Natural killer cell (primary cell): ENCODE measurements at regions not wholly inside any gene's neighbourhood (a gene's known extent, or its start where the extent isn't known, plus 50 kb on each side); places are given as distances from the start of the nearest gene placed in this dataset.

ENCODE experiments used
- ATAC-seq, 3 donors: fragments of 150-1000 bp in 2 of 3; fragments of 200-7000 bp in 1 of 3; cut with Tn5 transposase; 1 replicate in 1 of 3; 2 replicates in 2 of 3; pipeline ENCODE4 v1.10.0; 2021; ENCODE audit warnings: mild to moderate bottlenecking in 2 of 3, moderate library complexity in 2 of 3
- DNase-seq, 2 donors: peaks; one replicate each; pipeline versions ENCODE4 v3.0.0 to v3.0.0-alpha.2; 2013 to 2021; ENCODE audit warnings: mixed read lengths in 1 of 2
- H3K27ac ChIP-seq: one replicate; pipeline ENCODE4 v1.5.1; 2013; ENCODE audit warnings: mild to moderate bottlenecking, low read length
- H3K27me3 ChIP-seq: one replicate; pipeline ENCODE4 v1.6.1; 2013; ENCODE audit warnings: low read length; ENCODE audit not compliant: control insufficient read depth, insufficient read depth
- H3K36me3 ChIP-seq: one replicate; pipeline ENCODE4 v1.6.1; 2013; ENCODE audit warnings: low read length; ENCODE audit not compliant: control insufficient read depth, insufficient read depth
- H3K4me1 ChIP-seq: one replicate; pipeline ENCODE4 v1.6.1; 2013; ENCODE audit warnings: low read length; ENCODE audit not compliant: control insufficient read depth, insufficient read depth
- H3K4me3 ChIP-seq: one replicate; pipeline ENCODE4 v1.5.1; 2013; ENCODE audit warnings: low read length
- H3K9me3 ChIP-seq: one replicate; pipeline ENCODE4 v1.6.1; 2013; ENCODE audit warnings: low read length; ENCODE audit not compliant: control insufficient read depth, insufficient read depth
- H3K27ac Mint-ChIP-seq, 2 donors: one replicate each; pipeline ENCODE4 v1.8.0; 2022; ENCODE audit warnings: mild to moderate bottlenecking in 2 of 2, mixed read lengths in 2 of 2, moderate library complexity in 1 of 2
- H3K27me3 Mint-ChIP-seq, 2 donors: one replicate each; pipeline ENCODE4 v1.8.0; 2022; ENCODE audit warnings: low read depth in 2 of 2, mixed read lengths in 2 of 2
- H3K36me3 Mint-ChIP-seq: one replicate; pipeline ENCODE4 v1.8.0; 2022; ENCODE audit warnings: mixed read lengths
- H3K4me1 Mint-ChIP-seq, 2 donors: one replicate each; pipeline ENCODE4 v1.8.0; 2022; ENCODE audit warnings: mixed read lengths in 2 of 2
- H3K4me3 Mint-ChIP-seq: one replicate; pipeline ENCODE4 v1.8.0; 2022; ENCODE audit warnings: mild to moderate bottlenecking, moderate library complexity, mixed read lengths
- H3K9me3 Mint-ChIP-seq, 2 donors: one replicate each; pipeline ENCODE4 v1.8.0; 2022; ENCODE audit warnings: mixed read lengths in 2 of 2
- WGBS: methylation state at CpG from one replicate; pipeline ENCODE4 v1.1.7; 2013; ENCODE audit warnings: missing lambda C conversion rate; ENCODE audit not compliant: insufficient coverage; 5-methylcytosine and 5-hydroxymethylcytosine counted together
- intact Hi-C: fragments of 100-400 bp; cut with micrococcal nuclease; formaldehyde crosslinking; loops from one replicate; pipeline ENCODE4 v1.14.2; 2022
- TF ChIP-seq, protein P1 (sequence below): fragments of 200-600 bp; IDR thresholded peaks from one replicate; pipeline ENCODE4 v1.8.0; 2022; ENCODE audit warnings: antibody characterized with exemption

- H3K9me3 ChIP-seq = no peaks in the 10 kb centered on the region
- Mint-ChIP-seq H3K27me3 (peaks cover 0 to 8% of the 10 kb centered on the region in 2 donors), H3K4me3 (no peak overlapping the region), H3K36me3 (no peaks in the 10 kb centered on the region), H3K27ac (no peak overlapping the region), H3K4me1 (peaks cover 5% of the 10 kb centered on the region in 2 donors), H3K9me3 (no peaks in the 10 kb centered on the region)
- H3K4me3 ChIP-seq = no peak overlapping the region
- TF ChIP-seq, protein P1, sequence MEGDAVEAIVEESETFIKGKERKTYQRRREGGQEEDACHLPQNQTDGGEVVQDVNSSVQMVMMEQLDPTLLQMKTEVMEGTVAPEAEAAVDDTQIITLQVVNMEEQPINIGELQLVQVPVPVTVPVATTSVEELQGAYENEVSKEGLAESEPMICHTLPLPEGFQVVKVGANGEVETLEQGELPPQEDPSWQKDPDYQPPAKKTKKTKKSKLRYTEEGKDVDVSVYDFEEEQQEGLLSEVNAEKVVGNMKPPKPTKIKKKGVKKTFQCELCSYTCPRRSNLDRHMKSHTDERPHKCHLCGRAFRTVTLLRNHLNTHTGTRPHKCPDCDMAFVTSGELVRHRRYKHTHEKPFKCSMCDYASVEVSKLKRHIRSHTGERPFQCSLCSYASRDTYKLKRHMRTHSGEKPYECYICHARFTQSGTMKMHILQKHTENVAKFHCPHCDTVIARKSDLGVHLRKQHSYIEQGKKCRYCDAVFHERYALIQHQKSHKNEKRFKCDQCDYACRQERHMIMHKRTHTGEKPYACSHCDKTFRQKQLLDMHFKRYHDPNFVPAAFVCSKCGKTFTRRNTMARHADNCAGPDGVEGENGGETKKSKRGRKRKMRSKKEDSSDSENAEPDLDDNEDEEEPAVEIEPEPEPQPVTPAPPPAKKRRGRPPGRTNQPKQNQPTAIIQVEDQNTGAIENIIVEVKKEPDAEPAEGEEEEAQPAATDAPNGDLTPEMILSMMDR = no peak
- ATAC-seq (no peak), DNase-seq (no peak)
- H3K36me3 ChIP-seq = no peaks in the 10 kb centered on the region
- H3K4me1 ChIP-seq = peaks cover 3% of the 10 kb centered on the region
- intact Hi-C loops = no loop called here
- H3K27ac ChIP-seq = no peak overlapping the region
- H3K27me3 ChIP-seq = no peaks in the 10 kb centered on the region
- 82% methylated on average over 4 of the region's 4 CpGs for WGBS
Measured at GRCh38 chr15:95763426-95763825, 567.1 kb upstream of the NR2F2 start.

GRCh38 chr15:95765161-95765560, 565.3 kb upstream of the NR2F2 start:
- no peak overlapping the region for H3K4me3 Mint-ChIP-seq
- Histone ChIP-seq H3K36me3 (no peaks in the 10 kb centered on the region), H3K27ac (no peak overlapping the region), H3K4me3 (no peak overlapping the region), H3K9me3 (no peaks in the 10 kb centered on the region), H3K4me1 (peaks cover 3% of the 10 kb centered on the region), H3K27me3 (peaks cover under 1% of the 10 kb centered on the region)
- no peaks in the 10 kb centered on the region for H3K9me3 Mint-ChIP-seq
- DNase-seq (no peak), ATAC-seq (no peak)
- intact Hi-C loops = no loop called here
- H3K27me3 Mint-ChIP-seq = peaks cover 17 to 19% of the 10 kb centered on the region in 2 donors
- no peak overlapping the region for H3K27ac Mint-ChIP-seq
- TF ChIP-seq, protein P1 = no peak
- WGBS = no CpG with 5 or more reads among the region's 2 CpGs
- H3K36me3 Mint-ChIP-seq = no peaks in the 10 kb centered on the region
- peaks cover 5% of the 10 kb centered on the region in 2 donors for H3K4me1 Mint-ChIP-seq

- no peak for ATAC-seq
- no peak overlapping the region for H3K27ac Mint-ChIP-seq
- H3K9me3 Mint-ChIP-seq = no peaks in the 10 kb centered on the region
- no peaks in the 10 kb centered on the region for H3K9me3 ChIP-seq
- H3K4me3 Mint-ChIP-seq = no peak overlapping the region
- peaks cover 26 to 44% of the 10 kb centered on the region in 2 donors for H3K27me3 Mint-ChIP-seq
- DNase-seq = no peak
- no peaks in the 10 kb centered on the region for H3K4me1 ChIP-seq
- H3K27ac ChIP-seq = no peak overlapping the region
- TF ChIP-seq, protein P1 = no peak
- H3K4me3 ChIP-seq = no peak overlapping the region
- no peaks in the 10 kb centered on the region for H3K36me3 Mint-ChIP-seq
- H3K4me1 Mint-ChIP-seq = no peaks in the 10 kb centered on the region
- intact Hi-C loops = no loop called here
- peaks cover 11% of the 10 kb centered on the region for H3K27me3 ChIP-seq
- H3K36me3 ChIP-seq = no peaks in the 10 kb centered on the region
Measured at GRCh38 chr15:95770196-95770595, 560.3 kb upstream of the NR2F2 start.

- H3K27me3 ChIP-seq = peaks cover 11% of the 10 kb centered on the region
- intact Hi-C loops = no loop called here
- no peak for ATAC-seq
- no peaks in the 10 kb centered on the region for H3K9me3 ChIP-seq
- Mint-ChIP-seq H3K27me3 (peaks cover 26 to 44% of the 10 kb centered on the region in 2 donors), H3K4me3 (no peak overlapping the region), H3K4me1 (no peaks in the 10 kb centered on the region), H3K27ac (no peak overlapping the region), H3K9me3 (no peaks in the 10 kb centered on the region), H3K36me3 (no peaks in the 10 kb centered on the region)
- H3K27ac ChIP-seq = no peak overlapping the region
- TF ChIP-seq, protein P1 = no peak
- H3K4me3 ChIP-seq = no peak overlapping the region
- no peaks in the 10 kb centered on the region for H3K36me3 ChIP-seq
- no peaks in the 10 kb centered on the region for H3K4me1 ChIP-seq
- WGBS = 94% methylated on average over 2 of the region's 3 CpGs
- no peak for DNase-seq
Measured at GRCh38 chr15:95772982-95773381, 557.5 kb upstream of the NR2F2 start.
